ENCODE measurements at regions not wholly inside any gene's neighbourhood (a gene's known extent, or its start where the extent isn't known, plus 50 kb on each side); places are given as distances from the start of the nearest gene placed in this dataset.

DNA sequence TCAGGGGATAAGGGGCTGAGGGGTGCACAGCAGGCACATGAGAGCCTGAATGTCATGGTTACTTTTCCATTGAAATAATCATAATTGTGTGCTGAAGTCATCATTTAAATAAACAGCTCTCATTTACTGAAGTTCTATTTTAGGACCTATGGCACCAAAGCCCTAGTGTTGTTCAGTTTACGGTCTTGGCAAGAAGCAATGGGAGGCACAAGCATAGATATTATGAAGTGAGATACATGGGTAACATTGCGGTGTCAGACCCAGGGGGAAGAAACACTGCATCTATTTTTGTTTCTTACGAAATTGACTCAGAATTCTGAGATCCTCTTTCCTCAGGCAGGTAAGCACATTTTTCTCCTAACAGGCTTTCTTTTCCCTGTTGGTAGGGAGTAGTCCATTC, 437.8 kb upstream of the PROX1 start:
- 48 to 53% methylated on average over 3 of the region's 3 CpGs for WGBS, 2 donors
- Histone ChIP-seq H3K27ac (no peak overlapping the region), H3K4me1 (peaks cover 0 to 3% (median 0%) of the 10 kb centered on the region in 9 donors), H3K36me3 (no peaks in the 10 kb centered on the region), H3K27me3 (no peaks in the 10 kb centered on the region), H3K9me3 (peaks cover 0 to 7% (median 0%) of the 10 kb centered on the region in 11 donors), H3K4me3 (no peak overlapping the region)
- TF ChIP-seq, protein P1, sequence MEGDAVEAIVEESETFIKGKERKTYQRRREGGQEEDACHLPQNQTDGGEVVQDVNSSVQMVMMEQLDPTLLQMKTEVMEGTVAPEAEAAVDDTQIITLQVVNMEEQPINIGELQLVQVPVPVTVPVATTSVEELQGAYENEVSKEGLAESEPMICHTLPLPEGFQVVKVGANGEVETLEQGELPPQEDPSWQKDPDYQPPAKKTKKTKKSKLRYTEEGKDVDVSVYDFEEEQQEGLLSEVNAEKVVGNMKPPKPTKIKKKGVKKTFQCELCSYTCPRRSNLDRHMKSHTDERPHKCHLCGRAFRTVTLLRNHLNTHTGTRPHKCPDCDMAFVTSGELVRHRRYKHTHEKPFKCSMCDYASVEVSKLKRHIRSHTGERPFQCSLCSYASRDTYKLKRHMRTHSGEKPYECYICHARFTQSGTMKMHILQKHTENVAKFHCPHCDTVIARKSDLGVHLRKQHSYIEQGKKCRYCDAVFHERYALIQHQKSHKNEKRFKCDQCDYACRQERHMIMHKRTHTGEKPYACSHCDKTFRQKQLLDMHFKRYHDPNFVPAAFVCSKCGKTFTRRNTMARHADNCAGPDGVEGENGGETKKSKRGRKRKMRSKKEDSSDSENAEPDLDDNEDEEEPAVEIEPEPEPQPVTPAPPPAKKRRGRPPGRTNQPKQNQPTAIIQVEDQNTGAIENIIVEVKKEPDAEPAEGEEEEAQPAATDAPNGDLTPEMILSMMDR (IDR thresholded peaks at IDR 0.05): no peak
- no peak for DNase-seq
- intact Hi-C loops (cut with DNase I): no loop called here
- peak in 4 of 8 donors; percentile 65 to 75 (median 68) for ATAC-seq

- H3K27ac ChIP-seq: no peak overlapping the region
- peaks cover 0 to 7% (median 0%) of the 10 kb centered on the region in 11 donors for H3K9me3 ChIP-seq
- no peak overlapping the region for H3K4me3 ChIP-seq
- no peaks in the 10 kb centered on the region for H3K27me3 ChIP-seq
- peaks cover 0 to 3% (median 0%) of the 10 kb centered on the region in 9 donors for H3K4me1 ChIP-seq
- no peaks in the 10 kb centered on the region for H3K36me3 ChIP-seq
- WGBS, 2 donors: 84 to 88% methylated on average over 4 of the region's 4 CpGs
- intact Hi-C loops (cut with DNase I): no loop called here
- DNase-seq (no peak), ATAC-seq (no peak)
- TF ChIP-seq, protein P1 (IDR thresholded peaks at IDR 0.05): no peak
Measured at GRCh38 chr1:213550804-213551203, 437.0 kb upstream of the PROX1 start.

GRCh38 chr1:213552045-213552444, 435.7 kb upstream of the PROX1 start:
- H3K27me3 ChIP-seq: no peaks in the 10 kb centered on the region
- TF ChIP-seq, protein P1 (IDR thresholded peaks at IDR 0.05): no peak
- H3K4me3 ChIP-seq: no peak overlapping the region
- intact Hi-C loops (cut with DNase I): no loop called here
- H3K9me3 ChIP-seq: peaks cover 0 to 7% (median 0%) of the 10 kb centered on the region in 11 donors
- no peak overlapping the region for H3K27ac ChIP-seq
- DNase-seq (no peak), ATAC-seq (no peak)
- 58 to 76% methylated on average over 1 of the region's 1 CpG for WGBS, 2 donors
- no peaks in the 10 kb centered on the region for H3K36me3 ChIP-seq
- H3K4me1 ChIP-seq: peaks cover 0 to 3% (median 0%) of the 10 kb centered on the region in 9 donors

DNA sequence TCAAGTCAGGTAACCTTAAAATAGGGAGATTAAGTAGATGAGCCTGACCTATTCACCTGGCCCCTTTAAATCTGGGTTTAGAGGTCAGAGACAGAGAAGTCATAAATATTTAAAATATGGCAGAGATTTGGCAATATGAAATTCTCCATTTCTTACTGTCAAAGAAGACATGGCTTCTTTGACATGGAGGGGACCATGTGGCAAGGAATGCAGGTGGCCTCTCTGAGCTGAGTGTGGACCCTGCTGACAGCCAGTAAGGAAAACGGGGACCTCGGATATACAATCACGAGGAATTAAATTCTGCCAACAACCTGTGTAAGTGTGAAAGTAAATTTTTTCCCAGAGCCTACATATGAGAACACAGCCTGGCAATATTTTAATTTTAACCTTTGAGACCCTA, 427.5 kb upstream of the PROX1 start:
- DNase-seq: no peak
- H3K36me3 ChIP-seq: no peaks in the 10 kb centered on the region
- ATAC-seq: no peak
- no peak overlapping the region for H3K27ac ChIP-seq
- H3K4me3 ChIP-seq: no peak overlapping the region
- TF ChIP-seq, protein P1 (IDR thresholded peaks at IDR 0.05): no peak
- WGBS, 2 donors: 92% methylated on average over 3 of the region's 3 CpGs
- H3K9me3 ChIP-seq: peaks cover 0 to 38% (median 0%) of the 10 kb centered on the region in 11 donors
- H3K4me1 ChIP-seq: no peaks in the 10 kb centered on the region
- no peaks in the 10 kb centered on the region for H3K27me3 ChIP-seq
- intact Hi-C loops (cut with DNase I): loop anchor here in 5 of 10 donors (5.0 to 10.0 kb wide), 3 partner anchors 425 to 565 kb away; partner anchors contain the start of gene PROX1 (in 1 of the 5)
